Esophagus muscularis mucosa (tissue), 3 donors: ENCODE measurements at regions not wholly inside any gene's neighbourhood (a gene's known extent, or its start where the extent isn't known, plus 50 kb on each side); places are given as distances from the start of the nearest gene placed in this dataset.
A peak's percentile ranks its signal among the peaks of the same experiment; 100 is the strongest.
"Not testable (repeated sequence)": the region's sequence is repeated elsewhere in the genome, so short reads cannot be mapped to it uniquely, and the experiment has no call there.

Source experiments
- CTCF ChIP-seq, 3 experiments: fragments of 200-600 bp in 2 of 3; fragments of 450-650 bp in 1 of 3; sonication (generic) in 2 of 3; IDR thresholded peaks; one replicate each; pipeline ENCODE4 v1.5.1; 2017 to 2019; ENCODE audit warnings: antibody characterized with exemption in 3 of 3, mild to moderate bottlenecking in 2 of 3, moderate library complexity in 1 of 3
- POLR2A ChIP-seq: fragments of 450-650 bp; IDR thresholded peaks from one replicate; pipeline ENCODE4 v1.6.1; 2017; ENCODE audit warnings: antibody characterized with exemption, moderate library complexity, mild to moderate bottlenecking, low read depth
- POLR2AphosphoS5 ChIP-seq, 2 donors: sonication (generic); formaldehyde crosslinking; IDR thresholded peaks; one replicate each; pipeline ENCODE4 v1.6.1; 2017; ENCODE audit warnings: antibody characterized with exemption in 2 of 2

GRCh38 chrY:3060671-3061070 lies 125.5 kb downstream of the ZFY start:
- not testable (repeated sequence) for TF ChIP-seq POLR2A; POLR2AphosphoS5 (IDR thresholded peaks at IDR 0.05)
- peak in 1 of 3 experiments; percentile 7 for TF ChIP-seq CTCF (IDR thresholded peaks at IDR 0.05)
